Breast epithelium (tissue), 4 donors: ENCODE measurements at regions not wholly inside any gene's neighbourhood (a gene's known extent, or its start where the extent isn't known, plus 50 kb on each side); places are given as distances from the start of the nearest gene placed in this dataset.
A peak's percentile ranks its signal among the peaks of the same experiment; 100 is the strongest.

Experiments
- DNase-seq, 2 donors: peaks; one replicate each; pipeline ENCODE4 v3.0.0-alpha.2; 2019; ENCODE audit warnings: low spot score in 2 of 2
- H3K27ac ChIP-seq, 2 donors: fragments of 200-600 bp; sonication (generic) in 1 of 2; one replicate each; pipeline ENCODE4 v1.5.1; 2016 to 2019; ENCODE audit warnings: mild to moderate bottlenecking in 1 of 2
- H3K27me3 ChIP-seq, 2 donors: fragments of 200-600 bp; sonication (generic) in 1 of 2; one replicate each; pipeline versions ENCODE4 v1.5.1 to v1.6.0; 2017 to 2019; ENCODE audit warnings: control low read depth in 1 of 2, mild to moderate bottlenecking in 1 of 2
- H3K36me3 ChIP-seq: fragments of 200-600 bp; one replicate; pipeline ENCODE4 v1.5.1; 2019
- H3K4me1 ChIP-seq, 2 donors: fragments of 200-600 bp; sonication (generic); one replicate each; pipeline ENCODE4 v1.5.1; 2016 to 2019; ENCODE audit warnings: control low read depth in 1 of 2
- H3K4me3 ChIP-seq, 3 donors: fragments of 200-600 bp; sonication (generic); 1 replicate in 2 of 3; 2 replicates in 1 of 3; pipeline ENCODE4 v1.5.1; 2016 to 2019; ENCODE audit warnings: mild to moderate bottlenecking in 3 of 3, moderate library complexity in 2 of 3
- H3K9me3 ChIP-seq, 2 donors: fragments of 200-600 bp; sonication (generic) in 1 of 2; one replicate each; pipeline ENCODE4 v1.5.1; 2016 to 2019; ENCODE audit warnings: control low read depth in 1 of 2
- POLR2A ChIP-seq: fragments of 450-650 bp; IDR thresholded peaks from one replicate; pipeline ENCODE4 v1.6.1; 2016; ENCODE audit warnings: antibody characterized with exemption, mild to moderate bottlenecking, moderate library complexity
- POLR2AphosphoS5 ChIP-seq, 3 donors: sonication (generic); formaldehyde crosslinking; IDR thresholded peaks; one replicate each; pipeline ENCODE4 v1.6.1; 2017; ENCODE audit warnings: antibody characterized with exemption in 3 of 3
- intact Hi-C: fragments of 100-400 bp; cut with DNase I; formaldehyde crosslinking; loops from one replicate; pipeline ENCODE4 v1.15.1; 2023; ENCODE audit warnings: low total_unique reads
- TF ChIP-seq, protein P1 (sequence below), 3 donors: fragments of 450-650 bp; IDR thresholded peaks; one replicate each; pipeline ENCODE4 v1.5.1; 2016 to 2017; ENCODE audit warnings: antibody characterized with exemption in 3 of 3, mild to moderate bottlenecking in 3 of 3, moderate library complexity in 3 of 3

DNA sequence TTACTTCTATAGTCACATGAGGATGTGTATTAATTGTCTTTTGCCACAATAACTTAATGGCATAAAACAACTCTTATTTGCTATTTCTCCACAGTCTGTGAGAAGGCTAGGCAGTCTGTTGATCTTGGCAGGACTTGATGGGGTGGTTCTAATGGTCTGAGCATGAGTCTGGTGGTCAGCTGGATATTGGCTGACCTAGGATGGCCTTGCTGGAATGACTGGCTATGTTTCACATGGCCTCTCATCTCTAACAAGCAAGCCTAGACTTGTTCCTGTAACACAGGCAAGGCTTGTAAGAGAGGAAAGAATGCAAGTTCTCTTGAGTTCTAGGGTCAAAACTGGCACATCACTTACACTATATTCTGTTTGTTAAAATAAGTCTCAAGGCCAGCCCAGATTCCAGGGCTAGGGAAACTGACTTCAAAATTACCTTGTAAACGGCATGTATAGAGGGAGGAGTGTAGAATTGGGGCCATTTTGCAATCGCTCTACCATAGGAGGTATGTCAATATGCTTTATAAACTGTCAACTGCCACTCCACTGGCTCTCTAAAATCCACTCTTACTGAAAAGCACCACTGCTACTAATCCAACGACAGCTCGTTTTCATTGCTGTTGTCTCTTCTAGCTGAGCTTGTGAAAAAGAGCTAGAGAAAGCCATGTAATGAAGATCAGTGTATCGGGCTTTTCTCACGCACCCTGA, 325.0 kb upstream of the PKDCC start:
- TF ChIP-seq, protein P1, sequence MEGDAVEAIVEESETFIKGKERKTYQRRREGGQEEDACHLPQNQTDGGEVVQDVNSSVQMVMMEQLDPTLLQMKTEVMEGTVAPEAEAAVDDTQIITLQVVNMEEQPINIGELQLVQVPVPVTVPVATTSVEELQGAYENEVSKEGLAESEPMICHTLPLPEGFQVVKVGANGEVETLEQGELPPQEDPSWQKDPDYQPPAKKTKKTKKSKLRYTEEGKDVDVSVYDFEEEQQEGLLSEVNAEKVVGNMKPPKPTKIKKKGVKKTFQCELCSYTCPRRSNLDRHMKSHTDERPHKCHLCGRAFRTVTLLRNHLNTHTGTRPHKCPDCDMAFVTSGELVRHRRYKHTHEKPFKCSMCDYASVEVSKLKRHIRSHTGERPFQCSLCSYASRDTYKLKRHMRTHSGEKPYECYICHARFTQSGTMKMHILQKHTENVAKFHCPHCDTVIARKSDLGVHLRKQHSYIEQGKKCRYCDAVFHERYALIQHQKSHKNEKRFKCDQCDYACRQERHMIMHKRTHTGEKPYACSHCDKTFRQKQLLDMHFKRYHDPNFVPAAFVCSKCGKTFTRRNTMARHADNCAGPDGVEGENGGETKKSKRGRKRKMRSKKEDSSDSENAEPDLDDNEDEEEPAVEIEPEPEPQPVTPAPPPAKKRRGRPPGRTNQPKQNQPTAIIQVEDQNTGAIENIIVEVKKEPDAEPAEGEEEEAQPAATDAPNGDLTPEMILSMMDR (IDR thresholded peaks at IDR 0.05), result no peak
- TF ChIP-seq POLR2AphosphoS5 (IDR thresholded peaks at IDR 0.05) (no peak), POLR2A (no peak)
- peak overlapping the region in 1 of 2 donors; percentile 50 for H3K27ac ChIP-seq
- intact Hi-C loops, result no loop called here

DNA sequence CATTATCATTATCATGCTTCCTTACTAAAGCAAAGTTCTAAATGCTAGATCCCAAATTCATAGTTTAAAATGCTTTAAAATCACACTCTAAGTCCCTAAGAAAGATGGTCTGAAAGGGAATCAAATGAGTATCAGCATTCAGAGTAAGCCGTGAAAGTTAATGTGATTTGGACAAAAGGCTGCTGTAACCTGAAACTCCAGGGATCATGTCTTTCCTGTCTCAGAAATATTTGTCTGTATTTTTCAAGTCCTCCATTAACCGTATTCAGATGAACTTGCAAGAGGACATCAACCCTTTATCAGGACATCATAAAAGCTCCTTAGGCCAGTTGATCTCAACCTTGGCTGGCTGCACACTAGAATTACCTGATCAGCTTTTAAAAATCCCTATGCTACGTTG, 324.3 kb upstream of the PKDCC start:
- H3K36me3 ChIP-seq, result no peaks in the 10 kb centered on the region
- no peak for DNase-seq
- H3K4me1 ChIP-seq, result no peaks in the 10 kb centered on the region
- intact Hi-C loops, result no loop called here
- TF ChIP-seq POLR2A (no peak), POLR2AphosphoS5 (IDR thresholded peaks at IDR 0.05) (no peak)
- TF ChIP-seq, protein P1 (IDR thresholded peaks at IDR 0.05), result no peak
- no peaks in the 10 kb centered on the region for H3K27me3 ChIP-seq
- no peak overlapping the region for H3K27ac ChIP-seq
- no peak overlapping the region for H3K4me3 ChIP-seq
- H3K9me3 ChIP-seq, result no peaks in the 10 kb centered on the region

More for the DNA sequence above, 325.0 kb upstream of the PKDCC start:
- no peak for DNase-seq
- Histone ChIP-seq H3K4me3 (no peak overlapping the region), H3K36me3 (no peaks in the 10 kb centered on the region), H3K27me3 (no peaks in the 10 kb centered on the region), H3K4me1 (no peaks in the 10 kb centered on the region), H3K9me3 (no peaks in the 10 kb centered on the region)

DNA sequence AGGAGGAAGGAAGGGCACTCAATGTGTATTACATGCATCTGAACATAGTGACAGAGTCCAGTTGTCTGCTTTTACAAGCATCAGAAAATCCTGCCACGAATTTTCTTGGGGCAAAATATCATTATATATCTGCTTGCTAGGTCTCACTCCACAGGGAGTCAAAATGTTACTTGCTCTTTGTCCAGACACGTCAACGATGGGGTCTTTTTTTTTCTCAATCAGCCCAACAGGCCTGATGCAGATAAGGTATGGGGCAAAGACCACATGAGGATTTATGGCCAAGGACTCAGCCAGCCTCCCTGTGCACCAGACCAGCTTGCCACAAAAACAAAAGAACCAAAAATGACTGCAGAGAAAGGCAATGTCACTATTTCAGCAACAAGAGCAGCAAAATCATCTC, 323.4 kb upstream of the PKDCC start:
- H3K27me3 ChIP-seq, result no peaks in the 10 kb centered on the region
- TF ChIP-seq POLR2A (no peak), POLR2AphosphoS5 (IDR thresholded peaks at IDR 0.05) (no peak)
- TF ChIP-seq, protein P1 (IDR thresholded peaks at IDR 0.05), result no peak
- H3K27ac ChIP-seq, result no peak overlapping the region
- H3K36me3 ChIP-seq, result no peaks in the 10 kb centered on the region
- H3K4me1 ChIP-seq, result no peaks in the 10 kb centered on the region
- H3K9me3 ChIP-seq, result no peaks in the 10 kb centered on the region
- DNase-seq, result no peak
- intact Hi-C loops, result no loop called here
- no peak overlapping the region for H3K4me3 ChIP-seq

DNA sequence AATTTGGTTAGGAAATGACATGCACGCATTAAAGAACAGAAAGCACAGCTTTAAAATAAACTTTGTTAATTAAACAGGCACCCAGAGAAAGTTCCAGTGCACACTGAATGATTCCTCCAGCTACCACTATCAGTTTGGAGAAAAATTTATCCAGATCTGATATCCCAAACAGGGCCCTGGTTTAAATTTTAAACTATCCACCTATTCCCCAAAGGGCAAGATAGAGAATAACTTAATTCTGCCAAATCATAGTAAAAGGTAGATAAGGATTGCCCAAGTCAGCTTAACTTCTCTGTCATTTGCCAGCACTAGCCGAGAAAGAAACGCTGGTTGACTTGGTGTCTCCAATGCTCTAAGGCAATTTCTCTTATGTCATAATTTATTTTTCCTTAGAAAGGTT, 321.9 kb upstream of the PKDCC start:
- no peak overlapping the region for H3K27ac ChIP-seq
- H3K4me1 ChIP-seq, result no peaks in the 10 kb centered on the region
- no peaks in the 10 kb centered on the region for H3K36me3 ChIP-seq
- no peaks in the 10 kb centered on the region for H3K27me3 ChIP-seq
- intact Hi-C loops, result no loop called here
- no peak for DNase-seq
- H3K4me3 ChIP-seq, result no peak overlapping the region
- TF ChIP-seq POLR2A (no peak), POLR2AphosphoS5 (IDR thresholded peaks at IDR 0.05) (no peak)
- TF ChIP-seq, protein P1 (IDR thresholded peaks at IDR 0.05), result no peak
- H3K9me3 ChIP-seq, result no peaks in the 10 kb centered on the region

DNA sequence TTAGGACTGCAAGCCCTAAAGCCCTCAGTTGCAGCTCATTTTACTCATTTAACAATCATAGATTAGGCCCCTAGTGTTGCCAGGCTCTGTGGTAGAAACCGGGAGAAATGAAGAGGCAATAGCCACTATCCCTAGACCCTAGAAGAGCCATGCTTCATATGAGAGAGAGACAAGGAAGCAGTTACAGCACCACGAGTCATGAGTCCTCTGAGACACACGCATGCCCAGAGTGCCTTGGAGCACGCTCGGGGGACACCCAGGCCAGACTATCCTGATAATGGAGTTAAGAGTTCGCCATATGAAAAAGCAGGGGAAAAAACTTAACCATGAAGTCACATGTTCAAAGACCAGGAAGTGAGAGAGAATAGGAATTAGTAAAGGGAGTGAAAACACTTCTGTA, 321.5 kb upstream of the PKDCC start:
- DNase-seq, result no peak
- Histone ChIP-seq H3K9me3 (no peaks in the 10 kb centered on the region), H3K27me3 (no peaks in the 10 kb centered on the region), H3K4me3 (no peak overlapping the region), H3K36me3 (no peaks in the 10 kb centered on the region), H3K27ac (no peak overlapping the region), H3K4me1 (no peaks in the 10 kb centered on the region)
- TF ChIP-seq POLR2A (no peak), POLR2AphosphoS5 (IDR thresholded peaks at IDR 0.05) (no peak)
- intact Hi-C loops, result no loop called here
